NCI-H1092 (cell line): ENCODE measurements at regions not wholly inside any gene's neighbourhood (a gene's known extent, or its start where the extent isn't known, plus 50 kb on each side); places are given as distances from the start of the nearest gene placed in this dataset.

Experiments used
- DNase-seq: peaks from one replicate; lab custom pipeline; 2025; lab: John Stamatoyannopoulos, UW

DNA sequence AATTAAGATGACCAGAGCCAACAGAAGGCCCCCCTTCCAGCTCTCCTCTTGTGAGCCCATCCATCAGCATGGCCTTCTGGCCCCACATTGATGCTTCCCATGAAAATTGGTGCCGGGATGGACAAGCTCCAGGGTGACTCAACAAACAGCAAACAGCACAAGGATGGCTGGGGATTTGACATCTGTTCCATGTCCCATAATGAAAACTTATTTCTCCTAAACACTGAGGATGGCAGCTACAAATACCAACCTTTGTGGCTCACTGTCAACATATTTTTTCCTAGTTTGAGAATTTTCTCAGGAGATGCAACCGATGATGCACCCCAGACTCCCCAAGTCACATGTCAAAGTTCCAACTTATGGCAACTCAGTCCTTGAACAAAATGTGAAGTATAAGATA lies 169.6 kb upstream of the SIX2 start:
- DNase-seq = no peak

DNA sequence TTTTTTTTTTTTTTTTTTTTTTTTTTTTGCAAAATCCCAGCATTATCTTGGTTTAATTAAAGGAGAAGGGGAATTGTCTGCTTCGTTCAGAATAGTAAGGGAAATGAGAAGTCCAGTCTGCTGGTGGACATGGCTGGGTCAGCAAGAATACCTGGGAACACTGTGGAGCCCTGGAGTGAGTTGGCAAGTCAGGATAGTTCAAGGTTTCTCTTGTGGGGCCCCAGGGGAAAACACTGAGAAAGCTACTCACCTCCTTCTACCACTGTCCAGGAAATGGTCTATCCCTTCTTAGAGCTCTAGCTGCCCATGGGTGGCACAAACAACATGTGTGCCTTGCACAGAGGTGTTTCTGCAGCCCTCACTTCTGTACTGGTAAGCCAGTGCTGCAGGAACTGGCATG lies 169.1 kb upstream of the SIX2 start:
- no peak for DNase-seq

DNA sequence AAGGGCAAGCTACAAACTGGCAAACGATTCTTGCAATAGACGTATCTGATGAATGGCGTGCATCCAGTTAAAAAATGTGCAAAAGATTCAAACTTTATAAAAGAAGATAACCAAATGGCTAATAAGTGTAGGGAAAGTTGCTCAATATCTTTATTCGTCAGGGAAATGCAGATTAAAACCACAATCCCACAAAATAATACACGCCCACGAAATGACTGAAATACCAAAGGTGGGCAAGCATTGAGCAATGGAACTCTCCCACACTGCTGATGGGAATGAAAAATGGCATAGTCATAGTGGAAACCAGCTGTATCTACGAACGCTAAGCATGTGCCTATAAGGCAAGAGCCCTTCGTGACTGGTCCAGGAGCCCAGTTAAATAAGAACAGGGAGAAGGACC lies 168.6 kb upstream of the SIX2 start:
- no peak for DNase-seq

DNA sequence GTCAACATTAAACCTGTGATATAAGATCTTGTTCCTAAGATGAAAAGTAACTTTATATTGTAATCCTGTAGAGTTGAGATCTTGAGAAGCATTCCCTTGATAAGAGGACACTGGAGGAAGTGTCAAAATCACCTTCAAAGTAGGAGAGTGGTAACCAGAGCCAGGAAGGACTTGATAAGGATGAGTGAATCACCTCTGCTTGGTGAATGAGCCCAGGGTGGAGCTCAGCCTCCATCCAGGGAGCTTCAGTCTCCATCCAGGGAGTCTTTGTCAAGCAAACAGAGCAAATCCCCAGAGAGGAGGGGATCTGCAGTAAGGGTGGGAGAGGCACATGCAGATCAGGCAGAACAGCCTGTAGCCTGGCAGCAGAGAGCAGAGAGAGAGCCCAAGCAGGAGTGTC lies 167.1 kb upstream of the SIX2 start:
- DNase-seq = no peak

DNA sequence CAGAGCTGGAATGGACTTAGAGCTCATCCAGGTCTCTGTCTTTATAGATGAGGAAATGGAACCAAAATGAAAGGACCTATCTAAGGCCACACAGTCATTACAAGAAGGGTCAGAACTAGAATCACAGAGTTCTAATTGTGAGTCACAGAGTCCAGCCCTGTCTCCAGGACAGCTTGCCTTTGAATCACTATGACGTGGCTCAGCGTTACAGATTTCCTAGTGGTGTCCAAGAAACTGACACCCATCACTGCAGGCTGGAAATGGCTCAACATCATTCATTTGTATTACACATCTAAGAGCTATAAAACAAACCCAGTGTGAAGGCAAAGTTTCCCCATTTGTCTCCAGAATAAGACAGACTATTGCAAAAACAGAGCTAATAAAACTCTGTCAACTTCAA lies 164.3 kb upstream of the SIX2 start:
- DNase-seq = no peak

DNA sequence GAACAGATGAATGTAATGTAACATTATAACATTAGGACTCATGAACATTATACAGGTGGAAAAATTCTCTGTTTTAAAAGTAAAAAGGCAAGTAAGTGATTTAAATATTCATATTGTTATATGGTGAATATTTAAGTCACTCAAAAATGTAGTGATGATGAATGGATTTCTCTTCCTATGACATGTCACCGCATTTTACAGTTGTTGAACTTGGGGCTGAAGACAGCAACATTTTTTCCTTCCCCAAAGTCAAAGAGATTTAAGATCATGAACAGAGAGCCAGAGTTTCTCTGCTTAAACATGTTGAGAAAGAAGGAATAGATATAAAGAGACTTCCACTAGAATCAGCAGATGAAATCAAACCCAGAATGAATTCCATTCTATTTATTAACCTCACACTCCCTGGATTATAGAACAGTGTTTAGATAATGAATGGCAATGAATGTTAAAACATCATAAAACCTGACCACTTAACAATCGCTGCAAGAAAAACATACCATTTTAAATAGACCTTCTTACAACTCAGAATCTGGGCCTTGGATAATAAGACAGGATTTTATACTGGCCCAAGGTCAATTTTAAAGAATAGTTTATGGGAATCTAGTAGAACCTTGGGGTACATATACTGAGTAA lies 163.6 kb upstream of the SIX2 start:
- no peak for DNase-seq

DNA sequence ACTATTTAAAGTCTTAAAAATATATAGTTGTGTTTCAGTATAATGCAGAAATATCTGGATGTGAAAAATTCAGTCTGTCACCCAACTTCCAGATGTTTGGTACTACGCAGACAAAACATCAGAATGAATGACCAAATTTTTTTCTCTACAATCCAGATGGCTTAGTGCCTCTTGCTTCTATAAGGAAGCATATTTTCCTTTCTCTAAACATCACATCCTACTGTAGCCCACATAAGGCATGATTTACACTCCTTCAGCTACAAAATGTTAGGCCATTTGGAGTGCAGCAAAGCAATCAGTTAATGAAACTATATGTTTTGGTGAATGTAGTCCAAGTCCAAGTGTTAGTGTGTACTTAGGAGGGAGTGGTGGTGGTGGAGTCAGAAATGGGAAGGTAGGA lies 162.9 kb upstream of the SIX2 start:
- DNase-seq = no peak

DNA sequence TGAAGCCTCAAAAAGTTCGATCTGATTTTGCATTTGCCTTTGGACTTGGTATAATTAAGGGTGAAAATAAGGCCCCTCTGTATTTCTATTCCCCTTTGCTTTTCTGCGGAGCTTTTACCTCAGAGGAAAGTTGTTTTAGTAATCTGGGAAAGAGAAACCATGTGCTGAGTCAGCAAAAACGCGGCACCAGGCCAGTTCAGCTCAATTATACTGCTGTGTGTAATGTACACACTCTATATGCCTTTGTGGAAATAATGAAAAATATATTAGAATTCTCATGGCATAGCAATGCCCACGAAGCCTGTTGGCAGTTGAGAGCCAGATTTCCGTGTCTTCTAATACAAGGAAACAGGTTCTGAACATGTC lies 161.9 kb upstream of the SIX2 start:
- DNase-seq = no peak

DNA sequence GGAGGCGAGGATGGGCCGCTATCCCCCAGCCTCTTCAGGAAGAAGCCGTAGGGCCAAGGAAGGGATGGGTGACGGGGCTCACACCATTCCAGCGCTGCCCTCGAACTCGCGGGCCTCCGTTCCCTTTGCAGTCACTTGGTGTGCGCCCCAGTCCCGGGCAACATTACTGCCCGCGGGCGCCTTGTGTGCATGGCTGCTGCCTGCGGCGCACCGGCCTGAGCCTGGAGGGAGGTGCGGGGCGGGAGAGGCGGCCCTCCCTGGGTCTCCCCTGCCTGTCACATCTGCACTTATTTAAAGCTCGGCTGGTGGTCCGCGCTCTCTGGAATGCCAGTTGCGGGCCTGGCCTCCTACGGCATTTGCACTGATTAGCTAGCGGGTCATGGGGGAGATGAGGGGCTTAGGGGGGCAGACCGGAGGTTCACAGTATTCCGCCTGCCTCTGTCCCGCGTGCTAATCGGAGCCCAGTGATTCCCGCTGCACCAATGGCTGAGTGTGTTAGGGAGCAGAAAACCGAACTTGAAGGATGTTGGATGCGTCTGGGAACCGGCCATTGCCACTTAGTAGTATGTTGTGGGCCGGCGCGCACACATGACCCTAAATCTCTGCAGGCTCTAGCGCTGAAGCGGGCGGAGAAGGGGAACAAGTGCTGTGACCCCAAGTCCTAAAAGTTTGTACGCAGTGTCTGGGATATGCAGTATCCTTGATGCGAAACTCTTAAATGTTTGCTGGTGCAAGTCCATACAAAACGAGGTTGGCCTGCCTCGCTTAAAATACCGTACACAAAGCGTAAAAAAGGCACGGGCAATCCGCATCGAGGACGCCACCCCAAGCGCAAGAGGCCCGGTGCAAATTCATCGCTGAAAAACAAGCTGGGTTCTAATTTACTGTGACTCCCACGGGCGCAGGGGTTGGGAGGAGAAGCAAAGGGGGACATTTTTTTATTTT lies 161.2 kb upstream of the SIX2 start:
- DNase-seq = no peak

DNA sequence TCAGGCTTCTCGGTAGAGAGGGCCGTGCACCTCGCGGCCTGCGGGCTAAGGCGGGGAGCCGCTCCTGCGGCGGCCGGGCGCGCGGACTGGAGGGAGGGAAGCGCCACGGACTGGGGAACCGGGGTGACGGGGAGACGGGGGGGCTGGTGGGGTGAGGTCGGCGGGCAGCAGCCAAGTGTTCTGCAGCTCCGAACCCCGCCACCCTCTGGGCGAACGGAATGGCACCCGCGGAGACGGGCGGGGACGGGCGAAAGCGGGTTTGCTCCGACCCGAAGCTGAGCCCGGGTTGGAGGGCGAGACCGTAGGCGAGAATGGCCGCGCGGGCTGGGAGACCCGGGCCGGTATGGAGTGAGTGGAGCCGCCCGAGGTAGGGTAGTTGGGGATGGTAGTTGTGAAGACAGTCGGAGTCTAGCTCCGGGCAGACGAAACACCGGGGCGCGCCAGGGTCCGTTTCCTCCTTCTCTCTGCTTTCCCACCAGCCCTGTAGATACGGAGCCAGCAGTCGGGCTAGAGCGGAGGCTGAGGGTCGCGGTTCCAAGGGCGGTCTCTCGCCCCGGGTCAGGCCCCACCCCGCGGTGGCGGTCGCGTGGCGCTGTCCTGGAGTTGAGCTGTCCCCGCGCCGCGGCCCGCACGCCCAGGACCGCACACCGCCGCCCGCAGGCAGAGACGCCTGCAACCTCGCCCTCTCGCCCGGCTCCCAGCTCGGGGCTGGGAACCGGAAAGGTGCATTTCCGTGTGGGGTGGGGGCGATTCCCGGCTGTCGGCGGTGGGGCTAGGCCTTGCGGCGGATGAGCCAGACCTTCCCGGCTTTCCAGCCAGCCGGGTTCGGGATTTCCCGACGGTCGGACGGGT lies 160.3 kb upstream of the SIX2 start:
- peak; percentile 12 for DNase-seq

DNA sequence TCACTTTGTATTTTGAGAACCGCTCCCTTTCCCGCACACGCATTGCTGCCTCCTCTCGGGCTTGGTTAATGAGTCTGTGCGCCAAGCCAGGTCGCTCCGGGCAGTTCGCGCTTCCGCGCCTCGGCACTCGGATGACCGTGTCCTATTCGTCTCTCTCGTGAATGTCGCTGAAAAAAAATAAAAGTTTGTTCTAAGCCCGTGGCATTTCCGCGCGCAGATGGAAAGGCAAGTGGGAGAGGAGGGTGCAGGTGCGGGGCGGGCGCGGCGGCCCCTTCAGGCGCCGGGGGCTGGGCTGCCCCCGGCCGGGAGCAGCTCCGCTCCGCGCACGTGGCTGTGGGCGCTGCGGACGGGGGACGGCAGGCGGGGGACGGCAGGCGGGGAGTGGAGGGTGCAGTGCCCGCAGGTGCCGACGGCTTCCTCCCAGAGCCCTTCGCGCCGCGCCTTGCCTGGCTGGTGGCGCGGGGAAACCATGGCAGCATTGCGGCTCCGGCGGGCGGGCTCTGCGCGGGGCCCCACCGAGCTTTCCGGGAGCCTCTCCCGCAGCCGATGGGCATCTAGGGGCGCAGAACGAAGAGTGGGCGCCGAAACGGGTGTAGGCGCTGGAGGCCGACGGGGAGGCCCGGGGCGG lies 159.6 kb upstream of the SIX2 start:
- peak; percentile 23 for DNase-seq

DNA sequence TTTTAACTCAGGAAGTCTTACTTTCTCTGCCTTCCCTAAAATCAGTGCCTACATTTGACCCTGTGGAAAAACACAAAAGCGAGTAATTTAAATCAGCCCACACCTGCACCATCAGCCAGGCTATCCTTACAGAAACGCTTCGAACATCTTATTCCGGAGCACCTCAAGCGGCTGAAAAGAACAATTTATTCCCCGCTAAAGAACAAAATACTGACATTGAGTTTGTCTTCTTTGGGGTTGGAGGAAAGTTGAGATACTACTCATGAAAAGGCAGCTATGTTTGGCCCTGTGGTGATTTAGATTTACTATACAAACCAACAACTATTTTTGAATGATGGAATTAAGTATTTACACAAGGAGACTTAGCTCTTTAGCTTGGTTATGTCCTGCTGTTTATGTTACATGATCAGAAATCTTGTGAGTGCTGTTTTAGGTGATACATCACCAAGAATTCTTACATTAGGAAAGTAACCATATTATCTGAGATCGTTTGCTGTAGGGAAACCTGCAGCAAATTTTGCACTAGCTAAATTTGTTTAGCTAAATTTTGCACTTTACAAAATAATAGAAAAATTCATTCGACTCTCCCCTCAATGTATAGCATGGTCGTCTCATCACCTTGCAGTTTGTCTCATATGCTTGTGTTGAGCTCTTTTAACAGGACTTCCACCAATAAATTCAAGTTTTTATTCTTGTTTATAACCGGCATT lies 158.8 kb upstream of the SIX2 start:
- no peak for DNase-seq

DNA sequence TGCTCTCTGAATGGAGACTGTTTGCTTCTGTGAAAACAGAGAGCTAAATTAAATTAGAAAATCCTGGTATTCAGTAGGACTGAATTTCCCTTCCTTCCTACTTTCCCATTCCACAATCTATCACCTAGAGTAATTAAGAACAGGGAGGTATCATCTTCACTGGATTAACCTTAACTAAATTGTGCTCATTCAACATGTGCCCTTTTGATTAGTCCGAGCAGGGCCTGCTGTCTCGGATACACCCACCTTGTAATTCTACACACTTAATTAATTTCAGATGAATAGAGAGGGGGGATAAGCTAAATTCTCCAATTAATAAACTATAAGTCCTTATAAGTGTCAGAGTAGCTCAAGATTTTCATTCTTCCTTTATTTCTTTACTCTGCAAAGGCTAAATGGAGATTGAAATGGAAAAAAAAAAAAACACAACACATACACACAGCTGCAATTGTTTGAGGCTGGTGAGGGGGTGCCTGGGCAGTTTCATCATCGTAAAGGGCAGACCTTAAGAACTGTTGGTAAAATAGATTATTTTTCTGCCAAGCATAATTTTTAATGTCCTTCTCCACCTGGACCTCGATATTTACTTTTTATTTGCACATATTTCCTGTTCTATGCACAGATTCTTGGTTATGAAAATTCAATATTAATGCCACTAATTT lies 157.1 kb upstream of the SIX2 start:
- DNase-seq = no peak

DNA sequence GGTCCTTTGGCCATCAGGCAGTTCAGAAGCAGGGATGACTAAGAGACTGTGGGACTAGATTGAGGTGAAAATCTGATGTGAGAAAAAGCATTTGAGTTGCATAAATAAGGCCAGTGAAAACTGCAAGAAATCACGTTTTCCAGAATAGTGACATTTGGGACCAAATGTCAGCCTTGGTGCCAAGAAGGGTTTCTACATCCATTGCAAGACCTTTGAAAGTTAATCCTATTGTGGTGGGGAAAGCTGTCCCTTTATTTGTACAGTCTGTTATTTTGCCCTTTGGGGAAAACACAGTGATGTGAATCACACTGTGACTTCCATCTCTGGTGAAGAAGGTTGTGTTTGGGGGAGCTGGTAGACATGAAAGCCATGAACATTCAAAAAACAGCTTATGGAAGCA lies 153.5 kb upstream of the SIX2 start:
- DNase-seq = no peak

DNA sequence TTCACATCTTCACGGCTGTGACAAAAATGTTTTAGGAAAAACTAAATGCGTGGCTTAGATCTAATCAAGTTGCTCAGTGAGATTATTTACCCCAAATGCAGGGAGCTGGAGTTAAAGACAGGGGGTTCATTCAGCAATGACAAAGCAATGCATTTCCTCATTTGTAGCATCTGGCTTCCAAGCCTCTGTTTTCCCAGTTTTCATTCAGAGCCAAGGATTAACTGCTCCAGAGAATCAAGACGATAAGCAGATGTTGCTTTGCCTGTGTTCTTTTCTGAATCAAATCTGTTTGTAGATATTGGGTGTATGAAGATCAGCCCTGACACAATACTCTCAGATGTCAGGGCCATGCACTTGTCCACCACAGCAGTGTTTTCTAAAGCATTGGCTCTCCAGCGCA lies 147.4 kb upstream of the SIX2 start:
- DNase-seq = no peak

DNA sequence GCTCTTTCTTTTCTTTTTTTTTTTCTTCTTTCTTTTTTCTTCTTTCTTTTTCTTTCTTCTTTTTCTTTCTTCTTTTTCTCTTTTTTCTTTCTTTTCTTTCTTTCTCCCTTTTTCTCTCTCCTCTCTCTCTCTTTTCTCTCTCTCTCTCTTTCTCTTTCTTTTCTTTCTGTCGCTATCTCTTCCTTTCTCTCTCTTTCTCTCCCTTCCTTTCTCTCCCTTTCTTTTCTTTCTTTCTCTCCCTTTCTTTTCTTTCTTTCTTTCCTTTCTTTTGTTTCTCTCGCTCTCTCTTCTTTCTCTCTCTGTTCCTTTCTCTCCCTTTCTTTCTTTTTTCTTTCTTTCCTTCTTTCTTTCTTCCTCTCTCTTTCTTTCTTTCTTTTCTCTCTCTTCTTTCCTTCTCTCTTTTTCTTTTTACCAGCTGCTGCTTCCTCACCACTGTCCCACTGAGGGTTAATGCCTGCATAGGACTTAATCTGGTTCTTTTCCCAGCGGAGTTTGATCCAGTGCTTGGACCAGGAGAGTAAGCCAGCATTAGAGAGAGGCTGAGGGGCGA lies 145.4 kb upstream of the SIX2 start:
- no peak for DNase-seq

DNA sequence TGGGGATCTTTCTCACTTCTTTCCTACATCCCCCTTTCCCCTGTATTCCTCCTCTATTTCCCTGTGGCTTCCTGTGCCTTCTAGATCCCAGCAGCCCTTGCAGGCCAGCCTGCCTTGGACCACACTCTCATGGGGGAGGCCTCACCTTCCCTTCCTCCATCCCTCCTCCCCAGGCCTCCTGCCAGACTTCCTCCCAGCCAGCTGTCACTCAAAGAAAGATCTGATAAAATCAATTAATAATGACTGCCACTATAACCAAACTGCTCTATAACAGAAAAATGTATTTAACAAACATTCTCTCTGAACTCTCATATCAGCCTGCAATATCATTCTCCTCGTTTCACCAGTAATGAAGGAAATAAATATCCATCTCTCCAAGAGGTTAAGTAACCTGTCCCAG lies 144.9 kb upstream of the SIX2 start:
- no peak for DNase-seq

DNA sequence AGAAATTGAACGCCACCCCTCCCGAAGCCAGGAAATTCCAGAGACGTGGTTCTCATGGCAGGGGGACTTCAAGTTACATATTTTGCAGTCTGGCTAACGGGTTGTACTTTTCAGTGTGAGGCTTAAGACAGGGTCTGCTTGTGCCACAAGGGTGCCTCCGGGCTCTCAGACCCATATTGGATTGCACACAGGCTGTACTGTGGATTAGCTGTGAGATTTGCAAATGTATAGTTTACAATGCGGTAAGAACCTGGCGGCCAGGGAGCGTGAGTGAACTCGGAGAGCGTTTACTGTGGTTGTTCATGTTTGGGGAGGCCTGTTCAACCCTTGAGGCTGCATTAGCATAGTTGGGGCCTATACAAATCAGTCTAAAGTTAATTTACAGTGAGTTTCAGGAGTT lies 143.9 kb upstream of the SIX2 start:
- no peak for DNase-seq

DNA sequence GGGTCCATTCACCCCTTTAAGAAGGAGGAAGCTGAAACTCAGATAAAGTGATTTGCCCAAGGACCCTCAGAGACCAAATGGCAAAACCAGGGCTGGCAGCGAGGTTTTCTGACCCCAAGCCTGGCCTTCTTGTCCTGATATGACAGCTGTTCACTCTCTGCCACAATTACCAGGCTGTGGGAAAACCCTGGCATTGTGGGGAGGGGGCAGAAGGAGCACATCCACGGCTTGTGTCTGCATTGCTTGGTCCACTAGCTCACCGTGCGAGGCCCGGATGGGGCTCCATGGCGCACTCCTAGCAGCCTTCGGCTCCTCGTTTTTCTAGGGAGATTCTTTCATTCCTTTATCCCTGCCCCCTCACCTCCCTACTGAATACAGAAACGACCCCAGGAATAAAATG lies 143.4 kb upstream of the SIX2 start:
- no peak for DNase-seq

DNA sequence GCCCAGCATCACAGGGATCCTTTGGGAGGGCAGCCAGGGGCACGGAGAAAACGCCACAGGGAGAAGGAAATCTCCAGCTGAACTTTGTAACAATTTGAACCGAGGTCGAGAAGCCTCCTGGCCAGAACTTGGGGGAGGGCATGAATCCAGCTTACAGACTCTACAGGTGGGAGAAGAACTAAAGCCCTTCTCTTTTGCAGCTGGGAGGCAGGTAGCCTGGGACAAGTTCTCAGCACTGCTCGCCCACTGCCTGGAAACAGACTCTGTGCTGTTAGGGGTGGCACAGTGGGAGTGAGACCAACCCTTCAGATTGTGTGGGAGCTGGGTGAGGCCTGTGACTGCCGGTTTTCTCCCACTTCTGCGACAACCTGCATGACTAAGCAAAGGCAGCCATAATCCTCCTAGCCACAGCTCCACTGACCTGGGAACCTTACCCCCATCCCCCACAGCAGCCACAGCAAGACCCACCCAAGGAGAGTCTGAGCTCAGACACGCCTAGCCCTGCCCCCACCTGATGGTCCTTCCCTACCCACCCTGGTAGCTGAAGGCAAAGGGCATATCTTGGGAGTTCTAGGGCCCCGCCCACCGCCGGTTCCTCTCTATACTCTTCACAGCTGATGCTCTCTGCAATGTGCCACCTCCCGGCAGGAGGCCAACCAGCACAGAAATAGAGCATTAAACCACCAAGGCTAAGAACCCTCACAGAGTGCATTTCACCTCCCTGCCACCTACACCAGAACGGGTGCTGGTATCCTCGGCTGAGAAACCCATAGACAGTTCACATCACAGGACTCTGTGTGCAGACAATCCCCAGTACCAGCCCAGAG lies 136.0 kb upstream of the SIX2 start:
- DNase-seq = no peak
